Caco-2 (cell line): ENCODE measurements at regions not wholly inside any gene's neighbourhood (a gene's known extent, or its start where the extent isn't known, plus 50 kb on each side); places are given as distances from the start of the nearest gene placed in this dataset.

Source experiments
- BruUV-seq: library from RNA; stranded (reverse); fragments of 400-500 nt; replicated peaks from 2 replicates; lab custom pipeline; 2021; lab: Mats Ljungman, UMichigan
- CTCF ChIA-PET: fragments of 300-600 bp; sonication (Branson Sonifier 250); formaldehyde crosslinking; loops from one replicate; lab custom pipeline; 2022; ENCODE audit warnings: antibody characterized with exemption; lab: Charles Lee
- POLR2A ChIA-PET: fragments of 300-600 bp; sonication (Branson Sonifier 250); formaldehyde crosslinking; loops from one replicate; lab custom pipeline; 2022; ENCODE audit warnings: antibody characterized with exemption; lab: Charles Lee
- DNase-seq, 2 experiments: peaks; one replicate each; pipeline versions ENCODE4 v3.0.0 to v3.0.0-alpha.2; 2020 to 2022
- H3K27me3 ChIP-seq: replicated peaks from 2 replicates; pipeline ENCODE4 v1.6.0; 2011; ENCODE audit warnings: low read length; ENCODE audit not compliant: control insufficient read depth, insufficient read depth
- H3K36me3 ChIP-seq: 2 replicates; pipeline ENCODE4 v1.5.1; 2011; ENCODE audit warnings: low read length; ENCODE audit not compliant: control insufficient read depth, insufficient read depth
- H3K4me1 ChIP-seq: fragments of 250-450 bp; sonication (Bioruptor Pico); 2 replicates; pipeline ENCODE4 v1.5.1; 2020; ENCODE audit warnings: mild to moderate bottlenecking
- H3K4me3 ChIP-seq: 2 replicates; pipeline ENCODE4 v1.5.1; 2011; ENCODE audit warnings: low read depth, mild to moderate bottlenecking, control low read depth, low read length
- H3K9me3 ChIP-seq: fragments of 250-450 bp; sonication (Bioruptor Pico); 2 replicates; pipeline ENCODE4 v1.5.1; 2020; ENCODE audit warnings: mild to moderate bottlenecking, moderate library complexity
- H3K27ac Mint-ChIP-seq: one replicate; pipeline ENCODE4 v1.8.0; 2022; ENCODE audit warnings: mixed read lengths; ENCODE audit not compliant: unreplicated experiment
- H3K27me3 Mint-ChIP-seq: one replicate; pipeline ENCODE4 v1.8.0; 2022; ENCODE audit warnings: mixed read lengths; ENCODE audit not compliant: insufficient read depth, unreplicated experiment
- H3K36me3 Mint-ChIP-seq: one replicate; pipeline ENCODE4 v1.8.0; 2022; ENCODE audit warnings: mild to moderate bottlenecking, mixed read lengths; ENCODE audit not compliant: insufficient read depth, unreplicated experiment
- H3K4me1 Mint-ChIP-seq: one replicate; pipeline ENCODE4 v1.8.0; 2022; ENCODE audit warnings: low read depth, mixed read lengths; ENCODE audit not compliant: unreplicated experiment
- H3K4me3 Mint-ChIP-seq: one replicate; pipeline ENCODE4 v1.8.0; 2022; ENCODE audit warnings: mild to moderate bottlenecking, moderate library complexity, mixed read lengths; ENCODE audit not compliant: unreplicated experiment
- H3K9me3 Mint-ChIP-seq: one replicate; pipeline ENCODE4 v1.8.0; 2022; ENCODE audit warnings: mixed read lengths; ENCODE audit not compliant: unreplicated experiment
- intact Hi-C: fragments of 100-400 bp; cut with micrococcal nuclease; formaldehyde crosslinking; loops from one replicate; pipeline ENCODE4 v1.10.0; 2022; ENCODE audit not compliant: unreplicated experiment
- TF ChIP-seq, protein P1 (sequence below), 2 experiments: fragments of 200-600 bp in 1 of 2; IDR thresholded peaks; 1 replicate in 1 of 2; 2 replicates in 1 of 2; pipeline versions ENCODE4 v1.5.1 to v1.8.0; 2011 to 2022; ENCODE audit warnings: antibody characterized with exemption in 1 of 2, control low read depth in 1 of 2, inconsistent platforms in 1 of 2, low read depth in 1 of 2, low read length in 1 of 2, mild to moderate bottlenecking in 1 of 2, moderate library complexity in 1 of 2; ENCODE audit not compliant: insufficient read depth in 1 of 2, severe bottlenecking in 1 of 2, unreplicated experiment in 1 of 2

DNA sequence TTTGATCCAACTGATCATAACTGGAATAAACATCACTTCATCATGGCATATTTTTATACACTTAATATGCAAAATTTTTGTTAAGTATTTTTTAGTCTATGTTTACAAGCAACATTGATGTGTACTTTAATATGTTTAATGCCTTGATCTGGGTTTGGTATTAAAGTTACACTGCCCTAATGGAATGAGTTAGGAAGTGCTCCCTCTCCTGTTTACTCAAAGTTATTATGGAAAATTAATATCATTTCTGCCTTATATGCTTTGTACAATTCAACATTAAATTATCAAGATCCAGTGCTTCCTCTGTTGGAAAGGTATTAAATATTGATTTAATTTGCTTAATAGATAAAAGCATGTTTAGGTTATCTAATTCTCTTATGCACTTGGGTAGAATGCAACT lies 927.3 kb upstream of the RAG2 start:
- Histone ChIP-seq H3K9me3 (peaks cover 36% of the 10 kb centered on the region), H3K27me3 (no peaks in the 10 kb centered on the region), H3K36me3 (no peaks in the 10 kb centered on the region), H3K4me1 (no peaks in the 10 kb centered on the region), H3K4me3 (no peak overlapping the region)
- intact Hi-C loops = no loop called here
- POLR2A ChIA-PET = no interaction called here
- Mint-ChIP-seq H3K9me3 (peaks cover 38% of the 10 kb centered on the region), H3K4me1 (no peaks in the 10 kb centered on the region), H3K36me3 (no peaks in the 10 kb centered on the region), H3K27me3 (no peaks in the 10 kb centered on the region), H3K27ac (no peak overlapping the region), H3K4me3 (no peak overlapping the region)
- no TSS peak for BruUV-seq
- DNase-seq = no peak
- CTCF ChIA-PET = no interaction called here
- TF ChIP-seq, protein P1, sequence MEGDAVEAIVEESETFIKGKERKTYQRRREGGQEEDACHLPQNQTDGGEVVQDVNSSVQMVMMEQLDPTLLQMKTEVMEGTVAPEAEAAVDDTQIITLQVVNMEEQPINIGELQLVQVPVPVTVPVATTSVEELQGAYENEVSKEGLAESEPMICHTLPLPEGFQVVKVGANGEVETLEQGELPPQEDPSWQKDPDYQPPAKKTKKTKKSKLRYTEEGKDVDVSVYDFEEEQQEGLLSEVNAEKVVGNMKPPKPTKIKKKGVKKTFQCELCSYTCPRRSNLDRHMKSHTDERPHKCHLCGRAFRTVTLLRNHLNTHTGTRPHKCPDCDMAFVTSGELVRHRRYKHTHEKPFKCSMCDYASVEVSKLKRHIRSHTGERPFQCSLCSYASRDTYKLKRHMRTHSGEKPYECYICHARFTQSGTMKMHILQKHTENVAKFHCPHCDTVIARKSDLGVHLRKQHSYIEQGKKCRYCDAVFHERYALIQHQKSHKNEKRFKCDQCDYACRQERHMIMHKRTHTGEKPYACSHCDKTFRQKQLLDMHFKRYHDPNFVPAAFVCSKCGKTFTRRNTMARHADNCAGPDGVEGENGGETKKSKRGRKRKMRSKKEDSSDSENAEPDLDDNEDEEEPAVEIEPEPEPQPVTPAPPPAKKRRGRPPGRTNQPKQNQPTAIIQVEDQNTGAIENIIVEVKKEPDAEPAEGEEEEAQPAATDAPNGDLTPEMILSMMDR (IDR thresholded peaks at IDR 0.05; ENCODE audit: insufficient read depth in 1 of 2, low read depth in 1 of 2, low read length in 1 of 2, severe bottlenecking in 1 of 2, unreplicated experiment in 1 of 2) = no peak

DNA sequence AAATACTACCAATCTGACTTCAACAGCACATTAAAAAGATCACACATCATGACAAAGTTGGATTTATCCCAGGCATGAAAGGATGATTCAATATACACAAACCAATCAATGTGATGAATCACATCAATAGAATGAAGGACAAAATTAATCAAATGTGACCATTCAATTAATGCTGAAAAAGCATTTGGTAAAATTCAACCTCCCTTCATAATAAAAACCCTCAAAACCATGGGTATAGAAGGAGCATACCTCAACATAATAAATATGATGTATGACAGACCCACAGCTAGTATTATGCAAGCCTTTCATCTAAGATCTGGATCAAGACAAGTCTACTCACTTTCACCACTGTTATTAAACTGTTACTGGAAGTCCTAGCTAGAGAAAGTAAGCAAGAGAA lies 921.7 kb upstream of the RAG2 start:
- H3K4me3 Mint-ChIP-seq = no peak overlapping the region
- H3K27me3 ChIP-seq = no peaks in the 10 kb centered on the region
- BruUV-seq = no TSS peak
- intact Hi-C loops = no loop called here
- no peaks in the 10 kb centered on the region for H3K4me1 ChIP-seq
- H3K4me1 Mint-ChIP-seq = no peaks in the 10 kb centered on the region
- no peaks in the 10 kb centered on the region for H3K27me3 Mint-ChIP-seq
- H3K9me3 ChIP-seq = peaks cover 11% of the 10 kb centered on the region
- ChIA-PET POLR2A (no interaction called here), CTCF (no interaction called here)
- no peaks in the 10 kb centered on the region for H3K36me3 Mint-ChIP-seq
- no peak overlapping the region for H3K27ac Mint-ChIP-seq
- no peak for DNase-seq
- H3K36me3 ChIP-seq = no peaks in the 10 kb centered on the region
- TF ChIP-seq, protein P1 (IDR thresholded peaks at IDR 0.05; ENCODE audit: insufficient read depth in 1 of 2, low read depth in 1 of 2, low read length in 1 of 2, severe bottlenecking in 1 of 2, unreplicated experiment in 1 of 2) = no peak
- peaks cover 43% of the 10 kb centered on the region for H3K9me3 Mint-ChIP-seq
- no peak overlapping the region for H3K4me3 ChIP-seq

DNA sequence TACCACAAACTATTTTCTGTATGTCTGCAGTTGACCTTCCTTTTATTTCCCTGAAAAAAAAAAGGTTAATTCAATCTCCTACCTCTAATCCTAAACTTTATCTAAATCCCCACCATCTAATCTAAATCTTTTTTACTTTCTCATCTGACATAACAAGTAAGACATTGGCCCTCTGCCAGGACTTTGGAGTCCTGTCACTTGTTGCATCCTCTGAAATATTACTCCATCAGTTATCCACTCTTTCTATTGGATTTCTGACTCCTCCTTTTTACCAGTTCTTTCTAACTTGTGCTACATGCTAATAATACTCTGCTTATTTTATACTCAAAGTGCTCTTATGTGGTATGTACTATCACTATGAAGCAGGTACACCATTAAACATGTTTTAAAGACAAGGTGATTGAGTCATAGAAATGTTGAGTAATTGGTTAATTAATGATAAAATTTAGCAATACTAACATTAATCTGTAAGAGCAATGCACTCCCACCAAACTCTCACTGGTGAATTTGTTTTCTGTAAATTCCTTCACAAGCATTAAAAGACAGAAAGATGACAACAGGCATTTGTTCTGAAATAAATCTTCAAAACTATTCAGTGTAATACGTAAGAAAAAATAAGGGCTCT lies 914.2 kb upstream of the RAG2 start:
- CTCF ChIA-PET = no interaction called here

More for the DNA sequence above, 914.2 kb upstream of the RAG2 start:
- H3K27me3 Mint-ChIP-seq = no peaks in the 10 kb centered on the region
- no peaks in the 10 kb centered on the region for H3K4me1 ChIP-seq
- H3K4me3 ChIP-seq = no peak overlapping the region
- no peak overlapping the region for H3K4me3 Mint-ChIP-seq
- POLR2A ChIA-PET = no interaction called here
- intact Hi-C loops = no loop called here
- H3K27ac Mint-ChIP-seq = no peak overlapping the region
- no peaks in the 10 kb centered on the region for H3K4me1 Mint-ChIP-seq
- H3K9me3 Mint-ChIP-seq = peaks cover 50% of the 10 kb centered on the region
- peaks cover 6% of the 10 kb centered on the region; the same call in 1 of the 2 replicates for H3K9me3 ChIP-seq
- no peaks in the 10 kb centered on the region for H3K36me3 ChIP-seq
- TF ChIP-seq, protein P1 (IDR thresholded peaks at IDR 0.05; ENCODE audit: insufficient read depth in 1 of 2, low read depth in 1 of 2, low read length in 1 of 2, severe bottlenecking in 1 of 2, unreplicated experiment in 1 of 2) = no peak
- no TSS peak for BruUV-seq
- no peaks in the 10 kb centered on the region for H3K36me3 Mint-ChIP-seq
- no peaks in the 10 kb centered on the region for H3K27me3 ChIP-seq
- DNase-seq = no peak
